Kidney (tissue), 13 donors: ENCODE measurements at regions not wholly inside any gene's neighbourhood (a gene's known extent, or its start where the extent isn't known, plus 50 kb on each side); places are given as distances from the start of the nearest gene placed in this dataset.

Experiments used
- DNase-seq, 5 donors: peaks; one replicate each; pipeline ENCODE4 v3.0.0-alpha.2; 2013 to 2020
- FAIRE-seq: peaks from 2 replicates; lab custom pipeline; 2012; peaks lifted over from hg19 to GRCh38; lab: Jason Lieb, UNC
- H3K27ac ChIP-seq, 2 donors: one replicate each; pipeline ENCODE4 v1.7.0; 2013; ENCODE audit warnings: low read depth in 2 of 2, low read length in 2 of 2, inconsistent platforms in 1 of 2
- H3K27me3 ChIP-seq: one replicate; pipeline ENCODE4 v1.7.1; 2013; ENCODE audit warnings: low read length, inconsistent platforms; ENCODE audit not compliant: control insufficient read depth, insufficient read depth
- H3K36me3 ChIP-seq, 3 donors: one replicate each; pipeline versions ENCODE4 v1.7.0 to v1.7.1; 2013; ENCODE audit warnings: low read length in 3 of 3, control low read depth in 1 of 3, inconsistent platforms in 1 of 3; ENCODE audit not compliant: insufficient read depth in 3 of 3, control insufficient read depth in 2 of 3
- H3K4me1 ChIP-seq, 3 donors: one replicate each; pipeline versions ENCODE4 v1.7.0 to v1.7.1; 2013; ENCODE audit warnings: low read length in 3 of 3, inconsistent platforms in 1 of 3, low read depth in 1 of 3; ENCODE audit not compliant: control insufficient read depth in 2 of 3, insufficient read depth in 2 of 3
- H3K4me3 ChIP-seq, 3 donors: one replicate each; pipeline versions ENCODE4 v1.7.0 to v1.8.1; 2013; ENCODE audit warnings: low read length in 3 of 3, control low read depth in 1 of 3, inconsistent platforms in 1 of 3
- H3K9ac ChIP-seq, 3 donors: one replicate each; pipeline versions ENCODE4 v1.7.0 to v1.7.1; 2013; ENCODE audit warnings: low read length in 3 of 3, control low read depth in 1 of 3, inconsistent platforms in 1 of 3
- H3K9me3 ChIP-seq, 3 donors: one replicate each; pipeline versions ENCODE4 v1.7.0 to v1.7.1; 2013; ENCODE audit warnings: low read length in 3 of 3, control low read depth in 1 of 3, inconsistent platforms in 1 of 3; ENCODE audit not compliant: control insufficient read depth in 2 of 3, insufficient read depth in 1 of 3
- intact Hi-C: fragments of 100-400 bp; cut with DNase I; formaldehyde crosslinking; loops from one replicate; pipeline ENCODE4 v1.11.1; 2022
- TF ChIP-seq, protein P1 (sequence below): IDR thresholded peaks from 3 replicates; pipeline ENCODE4 v1.5.1; 2012; ENCODE audit warnings: mild to moderate bottlenecking, moderate library complexity, borderline replicate concordance; ENCODE audit not compliant: insufficient read depth; ENCODE audit errors: extremely low read depth
- donor health status: control.
- donor health status: control.
- donor health status: control.
- donor health status: control.
- donor health status: control.
- donor health status: DM: yes; HTN: yes; CAD: no.
- donor health status: Normal renal cell carcinoma (clear cell type).

DNA sequence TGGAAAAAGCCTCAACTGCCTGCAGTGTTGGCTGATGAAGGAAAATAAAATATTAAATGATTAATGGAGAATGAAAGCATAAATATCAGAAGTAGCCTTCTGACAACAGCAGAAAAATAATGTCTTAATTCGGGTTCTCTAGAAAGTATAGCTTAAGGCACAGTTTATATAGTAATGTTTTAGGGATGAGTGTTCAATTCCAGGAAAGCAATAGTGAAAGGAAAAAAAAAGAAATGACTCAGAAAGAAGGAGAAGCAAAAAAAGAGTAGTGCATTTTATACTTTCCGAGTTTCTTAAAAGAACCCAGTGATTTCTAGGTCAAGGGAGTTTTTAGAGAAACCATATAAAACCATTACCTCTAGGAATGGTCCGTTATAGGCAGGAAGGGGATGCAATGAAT lies 137.3 kb downstream of the HTR1B start:
- Histone ChIP-seq H3K9me3 (no peaks in the 10 kb centered on the region), H3K4me1 (no peaks in the 10 kb centered on the region), H3K9ac (no peak overlapping the region), H3K36me3 (no peaks in the 10 kb centered on the region), H3K27ac (no peak overlapping the region), H3K4me3 (no peak overlapping the region), H3K27me3 (no peaks in the 10 kb centered on the region)
- no peak for DNase-seq
- FAIRE-seq = no peak
- TF ChIP-seq, protein P1, sequence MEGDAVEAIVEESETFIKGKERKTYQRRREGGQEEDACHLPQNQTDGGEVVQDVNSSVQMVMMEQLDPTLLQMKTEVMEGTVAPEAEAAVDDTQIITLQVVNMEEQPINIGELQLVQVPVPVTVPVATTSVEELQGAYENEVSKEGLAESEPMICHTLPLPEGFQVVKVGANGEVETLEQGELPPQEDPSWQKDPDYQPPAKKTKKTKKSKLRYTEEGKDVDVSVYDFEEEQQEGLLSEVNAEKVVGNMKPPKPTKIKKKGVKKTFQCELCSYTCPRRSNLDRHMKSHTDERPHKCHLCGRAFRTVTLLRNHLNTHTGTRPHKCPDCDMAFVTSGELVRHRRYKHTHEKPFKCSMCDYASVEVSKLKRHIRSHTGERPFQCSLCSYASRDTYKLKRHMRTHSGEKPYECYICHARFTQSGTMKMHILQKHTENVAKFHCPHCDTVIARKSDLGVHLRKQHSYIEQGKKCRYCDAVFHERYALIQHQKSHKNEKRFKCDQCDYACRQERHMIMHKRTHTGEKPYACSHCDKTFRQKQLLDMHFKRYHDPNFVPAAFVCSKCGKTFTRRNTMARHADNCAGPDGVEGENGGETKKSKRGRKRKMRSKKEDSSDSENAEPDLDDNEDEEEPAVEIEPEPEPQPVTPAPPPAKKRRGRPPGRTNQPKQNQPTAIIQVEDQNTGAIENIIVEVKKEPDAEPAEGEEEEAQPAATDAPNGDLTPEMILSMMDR = no peak
- intact Hi-C loops = no loop called here

DNA sequence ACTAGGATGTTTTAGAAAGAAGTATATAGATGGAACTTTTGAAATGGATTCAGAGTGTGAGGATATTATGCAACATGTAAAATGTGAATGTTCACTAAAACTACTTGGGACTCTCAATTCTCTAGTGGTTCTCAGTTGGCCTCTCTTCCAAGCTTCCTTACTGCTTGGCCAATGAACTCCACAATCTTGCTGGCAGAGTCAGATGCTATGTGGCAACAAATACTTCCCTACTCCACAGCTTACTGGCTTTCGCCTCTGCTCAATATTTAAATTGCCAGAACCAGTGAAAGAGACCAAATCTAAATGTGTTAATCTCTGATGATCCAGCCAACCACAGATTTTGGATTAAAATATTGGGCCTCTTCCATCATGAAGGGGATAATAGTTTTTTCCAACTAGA lies 138.4 kb downstream of the HTR1B start:
- no peaks in the 10 kb centered on the region for H3K9me3 ChIP-seq
- no peak for FAIRE-seq
- intact Hi-C loops = no loop called here
- H3K36me3 ChIP-seq = no peaks in the 10 kb centered on the region
- no peaks in the 10 kb centered on the region for H3K27me3 ChIP-seq
- no peak overlapping the region for H3K9ac ChIP-seq
- no peak overlapping the region for H3K4me3 ChIP-seq
- H3K27ac ChIP-seq = no peak overlapping the region
- no peaks in the 10 kb centered on the region for H3K4me1 ChIP-seq
- DNase-seq = no peak
- TF ChIP-seq, protein P1 = no peak

DNA sequence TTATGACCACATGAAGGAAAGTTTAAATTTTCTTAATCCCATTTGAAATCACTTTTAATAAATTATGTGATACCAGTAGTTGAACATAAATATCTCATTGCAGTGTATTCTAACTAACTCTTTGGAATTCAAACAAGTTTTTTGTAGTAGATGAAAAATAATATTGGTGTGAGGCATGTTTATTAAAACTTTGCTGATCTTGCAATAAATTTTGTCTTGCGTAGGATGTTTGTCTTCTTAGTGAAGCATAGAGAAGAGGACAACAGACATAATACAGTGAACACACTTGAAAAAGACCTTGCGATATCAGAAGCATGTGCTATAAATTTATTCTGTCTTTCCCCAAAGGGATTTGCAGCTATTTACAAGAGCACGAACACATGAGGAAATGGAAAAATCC lies 140.7 kb downstream of the HTR1B start:
- DNase-seq (no peak), FAIRE-seq (no peak)
- Histone ChIP-seq H3K36me3 (no peaks in the 10 kb centered on the region), H3K4me3 (no peak overlapping the region), H3K4me1 (no peaks in the 10 kb centered on the region), H3K9me3 (no peaks in the 10 kb centered on the region), H3K27me3 (no peaks in the 10 kb centered on the region), H3K9ac (no peak overlapping the region), H3K27ac (no peak overlapping the region)
- intact Hi-C loops = no loop called here
- TF ChIP-seq, protein P1 = no peak

DNA sequence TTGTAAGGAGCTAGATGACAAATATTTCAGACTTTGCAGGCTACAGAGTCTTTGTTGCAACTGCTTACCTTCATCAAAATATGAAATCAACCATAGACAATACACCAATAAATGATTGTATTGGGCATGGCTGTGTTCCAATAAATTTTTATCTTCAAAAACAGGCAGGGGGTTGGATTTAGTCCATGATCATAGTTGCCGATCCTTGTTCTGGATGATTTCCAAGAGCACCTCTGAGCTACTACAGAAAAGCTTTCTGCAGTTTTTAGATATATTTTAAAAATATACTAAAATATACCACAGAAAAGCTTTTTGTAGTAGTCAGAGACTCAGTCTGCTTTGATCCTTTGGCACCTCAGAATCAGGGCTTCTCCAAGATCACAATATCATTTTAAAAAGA lies 145.0 kb downstream of the HTR1B start:
- no peak overlapping the region for H3K27ac ChIP-seq
- intact Hi-C loops = no loop called here
- no peak overlapping the region for H3K9ac ChIP-seq
- H3K27me3 ChIP-seq = no peaks in the 10 kb centered on the region
- H3K4me1 ChIP-seq = no peaks in the 10 kb centered on the region
- H3K4me3 ChIP-seq = no peak overlapping the region
- TF ChIP-seq, protein P1 = no peak
- H3K9me3 ChIP-seq = no peaks in the 10 kb centered on the region
- DNase-seq = no peak
- FAIRE-seq = no peak
- H3K36me3 ChIP-seq = no peaks in the 10 kb centered on the region
